Neuronal stem cell (in vitro differentiated cells): ENCODE measurements at regions not wholly inside any gene's neighbourhood (a gene's known extent, or its start where the extent isn't known, plus 50 kb on each side); places are given as distances from the start of the nearest gene placed in this dataset.

Experiments used
- DNase-seq: peaks from one replicate; pipeline ENCODE4 v3.0.0-alpha.2; 2013; ENCODE audit warnings: low spot score
- H2AFZ ChIP-seq: one replicate; pipeline ENCODE4 v1.6.1; 2013; ENCODE audit warnings: mild to moderate bottlenecking, low read length, inconsistent platforms
- H2AK5ac ChIP-seq: 2 replicates; pipeline ENCODE4 v1.6.1; 2013; ENCODE audit warnings: low read depth, mild to moderate bottlenecking, inconsistent platforms, low read length, moderate library complexity, mixed read lengths
- H2BK120ac ChIP-seq: 2 replicates; pipeline ENCODE4 v1.6.1; 2013; ENCODE audit warnings: low read depth, mild to moderate bottlenecking, inconsistent platforms, low read length, moderate library complexity, mixed read lengths
- H2BK12ac ChIP-seq: one replicate; pipeline ENCODE4 v1.6.1; 2013; ENCODE audit warnings: low read length, inconsistent platforms
- H2BK15ac ChIP-seq: 2 replicates; pipeline ENCODE4 v1.6.1; 2013; ENCODE audit warnings: mild to moderate bottlenecking, low read length, inconsistent platforms, mixed read lengths
- H2BK5ac ChIP-seq: one replicate; pipeline ENCODE4 v1.6.1; 2013; ENCODE audit warnings: inconsistent platforms, mild to moderate bottlenecking, low read length, moderate library complexity
- H3K14ac ChIP-seq: one replicate; pipeline ENCODE4 v1.6.1; 2013; ENCODE audit warnings: low read length, inconsistent platforms
- H3K18ac ChIP-seq: 2 replicates; pipeline ENCODE4 v1.6.1; 2013; ENCODE audit warnings: low read length, inconsistent platforms
- H3K23ac ChIP-seq: 2 replicates; pipeline ENCODE4 v1.6.1; 2013; ENCODE audit warnings: low read depth, mild to moderate bottlenecking, mixed read lengths, low read length, inconsistent platforms; ENCODE audit not compliant: poor library complexity
- H3K27ac ChIP-seq: replicated peaks from 3 replicates; pipeline ENCODE4 v1.5.1; 2013; ENCODE audit warnings: low read length, inconsistent platforms
- H3K27me3 ChIP-seq, 3 experiments: 2 replicates each; pipeline ENCODE4 v1.6.1; 2013; ENCODE audit warnings: low read length in 3 of 3, mild to moderate bottlenecking in 2 of 3, inconsistent platforms in 1 of 3, low read depth in 1 of 3, mixed read lengths in 1 of 3, moderate library complexity in 1 of 3; ENCODE audit not compliant: control insufficient read depth in 3 of 3, insufficient read depth in 3 of 3
- H3K36me3 ChIP-seq, 2 donors: replicated peaks in 1 of 2; 2 replicates each; pipeline ENCODE4 v1.6.1; 2013; ENCODE audit warnings: low read length in 2 of 2; ENCODE audit not compliant: control insufficient read depth in 2 of 2, insufficient read depth in 2 of 2
- H3K4ac ChIP-seq: 2 replicates; pipeline ENCODE4 v1.6.1; 2013; ENCODE audit warnings: inconsistent platforms, mild to moderate bottlenecking, low read length, moderate library complexity
- H3K4me1 ChIP-seq, 2 donors: 1 replicate in 1 of 2; 2 replicates in 1 of 2; pipeline ENCODE4 v1.6.1; 2013; ENCODE audit warnings: low read length in 2 of 2, low read depth in 1 of 2; ENCODE audit not compliant: control insufficient read depth in 2 of 2, insufficient read depth in 1 of 2
- H3K4me2 ChIP-seq: one replicate; pipeline ENCODE4 v1.6.1; 2013; ENCODE audit warnings: mild to moderate bottlenecking, low read length, inconsistent platforms; ENCODE audit not compliant: insufficient read depth, poor library complexity, severe bottlenecking
- H3K4me3 ChIP-seq, 2 donors: 2 replicates each; pipeline ENCODE4 v1.5.1; 2013; ENCODE audit warnings: low read length in 2 of 2, mild to moderate bottlenecking in 2 of 2, inconsistent platforms in 1 of 2, moderate library complexity in 1 of 2
- H3K79me1 ChIP-seq: one replicate; pipeline ENCODE4 v1.6.1; 2013; ENCODE audit warnings: low read depth, mild to moderate bottlenecking, inconsistent platforms, low read length, moderate library complexity
- H3K9ac ChIP-seq: one replicate; pipeline ENCODE4 v1.6.1; 2013; ENCODE audit warnings: mild to moderate bottlenecking, low read depth, low read length, inconsistent platforms; ENCODE audit not compliant: poor library complexity
- H3K9me3 ChIP-seq, 2 donors: replicated peaks in 1 of 2; 2 replicates each; pipeline versions ENCODE3 to v1.6.1; 2013; ENCODE audit warnings: low read length in 2 of 2, mild to moderate bottlenecking in 2 of 2, inconsistent platforms in 1 of 2, low read depth in 1 of 2, mixed read lengths in 1 of 2, moderate library complexity in 1 of 2; ENCODE audit not compliant: control insufficient read depth in 2 of 2, insufficient read depth in 1 of 2
- H4K8ac ChIP-seq: one replicate; pipeline ENCODE4 v1.6.1; 2013; ENCODE audit warnings: low read depth, mild to moderate bottlenecking, inconsistent platforms, low read length, moderate library complexity
- H4K91ac ChIP-seq: one replicate; pipeline ENCODE4 v1.6.1; 2013; ENCODE audit warnings: low read length, low read depth, mild to moderate bottlenecking, inconsistent platforms; ENCODE audit not compliant: poor library complexity
- WGBS, 2 donors: extraction: QIAGEN DNeasy Blood & Tissue Kit; methylation state at CpG; one replicate each; pipeline ENCODE4 v1.1.7; 2013; ENCODE audit warnings: missing lambda C conversion rate in 2 of 2, mixed read lengths in 1 of 2; ENCODE audit not compliant: insufficient read length in 2 of 2, insufficient replicate concordance in 1 of 2; ENCODE audit errors: extremely low coverage in 2 of 2; 5-methylcytosine and 5-hydroxymethylcytosine counted together

- H2AFZ ChIP-seq: no peak overlapping the region
- no peak overlapping the region for H2BK120ac ChIP-seq
- no peaks in the 10 kb centered on the region for H3K36me3 ChIP-seq
- H3K9me3 ChIP-seq: no peaks in the 10 kb centered on the region
- H3K9ac ChIP-seq: no peak overlapping the region
- H3K4ac ChIP-seq: no peak overlapping the region
- no peak overlapping the region for H2BK5ac ChIP-seq
- no peaks in the 10 kb centered on the region for H3K79me1 ChIP-seq
- H3K23ac ChIP-seq: no peak overlapping the region
- H2BK15ac ChIP-seq: no peak overlapping the region
- no peak overlapping the region for H3K4me3 ChIP-seq
- H3K27ac ChIP-seq: no peak overlapping the region
- no peak overlapping the region for H3K18ac ChIP-seq
- DNase-seq: no peak
- H4K8ac ChIP-seq: no peak overlapping the region
- no peak overlapping the region for H3K4me2 ChIP-seq
- H2BK12ac ChIP-seq: no peak overlapping the region
- whole genome bisulfite sequencing, 2 donors: no CpG with 5 or more reads among the region's 15 CpGs
- H3K4me1 ChIP-seq: peaks cover 0 to 7% of the 10 kb centered on the region in 2 donors
- no peaks in the 10 kb centered on the region for H3K27me3 ChIP-seq
- no peak overlapping the region for H3K14ac ChIP-seq
- no peak overlapping the region for H2AK5ac ChIP-seq
- H4K91ac ChIP-seq: no peak overlapping the region
Observed at GRCh38 chr5:3428334-3428733, 167.3 kb upstream of the IRX1 start.

- no peak for DNase-seq
- Histone ChIP-seq H3K4me1 (no peaks in the 10 kb centered on the region), H3K23ac (no peak overlapping the region), H4K8ac (no peak overlapping the region), H3K4me2 (no peak overlapping the region), H2AK5ac (no peak overlapping the region), H4K91ac (no peak overlapping the region), H2BK15ac (no peak overlapping the region), H3K14ac (no peak overlapping the region), H3K9ac (no peak overlapping the region), H3K4me3 (no peak overlapping the region), H2BK5ac (no peak overlapping the region), H2BK120ac (no peak overlapping the region), H2AFZ (no peak overlapping the region), H3K4ac (no peak overlapping the region), H3K36me3 (no peaks in the 10 kb centered on the region), H3K27me3 (no peaks in the 10 kb centered on the region), H3K9me3 (no peaks in the 10 kb centered on the region), H2BK12ac (no peak overlapping the region), H3K18ac (no peak overlapping the region), H3K27ac (no peak overlapping the region), H3K79me1 (no peaks in the 10 kb centered on the region)
- WGBS, 2 donors: no CpG with 5 or more reads among the region's 2 CpGs
Observed at GRCh38 chr5:3424946-3425345, 170.7 kb upstream of the IRX1 start.

GRCh38 chr5:3417376-3417943 lies 178.2 kb upstream of the IRX1 start:
- WGBS, 2 donors: no CpG with 5 or more reads among the region's 17 CpGs
- H3K4me1 ChIP-seq: no peaks in the 10 kb centered on the region
- no peak overlapping the region for H2AFZ ChIP-seq
- no peak overlapping the region for H3K23ac ChIP-seq
- H3K4me3 ChIP-seq: no peak overlapping the region
- H2AK5ac ChIP-seq: no peak overlapping the region
- no peak overlapping the region for H4K8ac ChIP-seq
- H3K18ac ChIP-seq: peak overlapping the region; percentile 23
- peak overlapping the region; percentile 47 for H3K4ac ChIP-seq
- no peak overlapping the region for H3K14ac ChIP-seq
- no peaks in the 10 kb centered on the region for H3K79me1 ChIP-seq
- no peak overlapping the region for H2BK5ac ChIP-seq
- peak overlapping the region; percentile 51 for H3K9ac ChIP-seq
- H3K4me2 ChIP-seq: no peak overlapping the region
- H3K27ac ChIP-seq: no peak overlapping the region
- no peaks in the 10 kb centered on the region for H3K9me3 ChIP-seq
- H2BK12ac ChIP-seq: no peak overlapping the region
- H2BK15ac ChIP-seq: no peak overlapping the region
- H4K91ac ChIP-seq: no peak overlapping the region
- H3K36me3 ChIP-seq: no peaks in the 10 kb centered on the region
- no peak overlapping the region for H2BK120ac ChIP-seq
- no peaks in the 10 kb centered on the region for H3K27me3 ChIP-seq
- no peak for DNase-seq

- H2AK5ac ChIP-seq: no peak overlapping the region
- no peak overlapping the region for H3K23ac ChIP-seq
- no peaks in the 10 kb centered on the region for H3K79me1 ChIP-seq
- H3K27ac ChIP-seq: no peak overlapping the region
- H3K4me3 ChIP-seq: no peak overlapping the region
- no peak overlapping the region for H2BK120ac ChIP-seq
- no peaks in the 10 kb centered on the region for H3K9me3 ChIP-seq
- no peak overlapping the region for H3K14ac ChIP-seq
- H2BK12ac ChIP-seq: no peak overlapping the region
- no peaks in the 10 kb centered on the region for H3K27me3 ChIP-seq
- H3K18ac ChIP-seq: no peak overlapping the region
- H3K4me1 ChIP-seq: no peaks in the 10 kb centered on the region
- H2BK5ac ChIP-seq: no peak overlapping the region
- no peak overlapping the region for H3K4ac ChIP-seq
- H2BK15ac ChIP-seq: no peak overlapping the region
- DNase-seq: no peak
- H3K36me3 ChIP-seq: no peaks in the 10 kb centered on the region
- H2AFZ ChIP-seq: no peak overlapping the region
- no peak overlapping the region for H4K91ac ChIP-seq
- no CpG with 5 or more reads among the region's 7 CpGs for WGBS, 2 donors
- H4K8ac ChIP-seq: no peak overlapping the region
- H3K4me2 ChIP-seq: no peak overlapping the region
- H3K9ac ChIP-seq: no peak overlapping the region
Observed at GRCh38 chr5:3414371-3414770, 181.3 kb upstream of the IRX1 start.
